GM12878 (cell line): ENCODE measurements at regions not wholly inside any gene's neighbourhood (a gene's known extent, or its start where the extent isn't known, plus 50 kb on each side); places are given as distances from the start of the nearest gene placed in this dataset.

Source experiments
- BCLAF1 ChIP-seq: fragments of 450-650 bp; IDR thresholded peaks from 2 replicates; pipeline ENCODE4 v1.6.1; 2017; ENCODE audit warnings: antibody characterized with exemption, mild to moderate bottlenecking, moderate library complexity
- CUX1 ChIP-seq: IDR thresholded peaks from 2 replicates; pipeline ENCODE4 v1.6.1; 2012; ENCODE audit warnings: improper control_type of control experiment, low read depth, low read length; ENCODE audit not compliant: insufficient replicate concordance
- MLLT1 ChIP-seq: fragments of 450-650 bp; IDR thresholded peaks from 2 replicates; pipeline ENCODE4 v1.6.1; 2016; ENCODE audit warnings: mild to moderate bottlenecking
- STAT3 ChIP-seq: IDR thresholded peaks from 2 replicates; pipeline ENCODE4 v1.6.1; 2011; ENCODE audit warnings: low read depth, low read length, improper control_type of control experiment
- ZBED1 ChIP-seq: IDR thresholded peaks from 2 replicates; pipeline ENCODE4 v1.6.1; 2016; ENCODE audit warnings: borderline replicate concordance

GRCh38 chr20:21002486-21002885 lies 103.7 kb downstream of the LINC00237 start (continued):
- no peak for TF ChIP-seq CUX1
- no peak for TF ChIP-seq STAT3
- TF ChIP-seq ZBED1 = no peak
- no peak for TF ChIP-seq BCLAF1
- TF ChIP-seq MLLT1 = no peak
